Hepatocyte (in vitro differentiated cells): ENCODE measurements at regions not wholly inside any gene's neighbourhood (a gene's known extent, or its start where the extent isn't known, plus 50 kb on each side); places are given as distances from the start of the nearest gene placed in this dataset.

Experiments used
- CTCF ChIP-seq: fragments of 200-600 bp; sonication (generic); IDR thresholded peaks from 2 replicates; pipeline ENCODE4 v1.5.1; 2016; ENCODE audit warnings: antibody characterized with exemption, mild to moderate bottlenecking; ENCODE audit not compliant: poor library complexity
- EZH2phosphoT487 ChIP-seq: fragments of 200-600 bp; sonication (generic); IDR thresholded peaks from one replicate; pipeline ENCODE4 v1.6.1; 2018; ENCODE audit warnings: antibody characterized with exemption, mild to moderate bottlenecking, low read depth, moderate library complexity; ENCODE audit not compliant: unreplicated experiment, severe bottlenecking

DNA sequence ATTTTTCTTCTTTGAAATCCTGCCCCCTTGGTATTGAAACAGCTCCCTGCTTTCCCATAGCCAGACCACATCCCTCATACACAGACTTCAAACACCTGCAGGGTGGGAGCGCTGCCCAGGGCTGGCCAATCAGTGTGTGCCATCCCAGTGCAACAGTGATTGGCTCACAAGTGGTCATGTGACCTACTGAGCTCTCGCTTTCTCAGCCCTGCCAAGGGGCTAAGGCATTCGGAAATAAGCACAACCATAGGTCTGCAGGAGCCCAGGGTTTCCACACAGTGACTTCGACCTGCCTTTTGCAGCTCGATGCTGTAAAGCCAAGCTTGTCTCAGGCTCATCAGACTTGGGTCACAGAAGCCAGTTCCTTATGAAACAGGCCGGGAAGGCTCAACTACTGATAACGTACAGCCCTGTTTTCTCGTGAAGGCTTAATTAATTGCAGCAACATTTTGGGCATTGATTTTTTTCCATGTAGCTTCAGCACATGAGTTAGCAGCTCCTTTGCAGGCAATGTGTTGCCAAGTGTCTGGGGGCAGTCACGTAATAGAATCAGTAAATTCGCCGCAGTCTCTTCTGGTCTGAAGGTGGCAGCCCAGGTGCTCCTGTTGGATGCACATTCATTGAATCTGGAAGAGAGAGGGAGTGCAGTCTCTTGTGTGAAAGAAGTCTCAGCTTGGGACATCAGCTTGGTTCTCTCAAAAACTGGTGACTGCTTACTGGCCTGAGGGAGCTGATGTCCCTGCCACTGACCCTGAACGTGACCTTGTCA, 1091.8 kb downstream of the AACS start:
- TF ChIP-seq CTCF, result no peak
- no peak for TF ChIP-seq EZH2phosphoT487
